ENCODE measurements at regions not wholly inside any gene's neighbourhood (a gene's known extent, or its start where the extent isn't known, plus 50 kb on each side); places are given as distances from the start of the nearest gene placed in this dataset.

DNA sequence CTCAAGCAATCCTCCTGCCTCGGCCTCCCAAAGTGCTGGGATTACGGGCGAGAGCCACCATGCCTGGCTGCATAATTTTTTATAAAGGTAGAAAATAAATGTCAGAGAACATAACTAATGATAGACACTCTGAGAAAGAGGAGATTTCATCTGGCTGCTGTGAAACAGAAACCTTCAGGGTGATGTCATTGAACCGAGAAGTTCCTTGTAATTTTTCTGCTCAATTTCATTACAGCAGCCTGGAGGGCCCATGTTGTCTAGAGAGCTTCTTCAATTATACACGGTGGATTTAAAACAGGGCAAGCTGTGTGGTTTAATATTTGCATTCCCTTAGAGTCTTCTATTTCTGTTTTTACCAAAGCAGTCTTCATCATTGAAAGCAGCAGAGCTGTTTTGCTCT lies 64.3 kb upstream of the MORC3 start:
- TF ChIP-seq, protein P1, sequence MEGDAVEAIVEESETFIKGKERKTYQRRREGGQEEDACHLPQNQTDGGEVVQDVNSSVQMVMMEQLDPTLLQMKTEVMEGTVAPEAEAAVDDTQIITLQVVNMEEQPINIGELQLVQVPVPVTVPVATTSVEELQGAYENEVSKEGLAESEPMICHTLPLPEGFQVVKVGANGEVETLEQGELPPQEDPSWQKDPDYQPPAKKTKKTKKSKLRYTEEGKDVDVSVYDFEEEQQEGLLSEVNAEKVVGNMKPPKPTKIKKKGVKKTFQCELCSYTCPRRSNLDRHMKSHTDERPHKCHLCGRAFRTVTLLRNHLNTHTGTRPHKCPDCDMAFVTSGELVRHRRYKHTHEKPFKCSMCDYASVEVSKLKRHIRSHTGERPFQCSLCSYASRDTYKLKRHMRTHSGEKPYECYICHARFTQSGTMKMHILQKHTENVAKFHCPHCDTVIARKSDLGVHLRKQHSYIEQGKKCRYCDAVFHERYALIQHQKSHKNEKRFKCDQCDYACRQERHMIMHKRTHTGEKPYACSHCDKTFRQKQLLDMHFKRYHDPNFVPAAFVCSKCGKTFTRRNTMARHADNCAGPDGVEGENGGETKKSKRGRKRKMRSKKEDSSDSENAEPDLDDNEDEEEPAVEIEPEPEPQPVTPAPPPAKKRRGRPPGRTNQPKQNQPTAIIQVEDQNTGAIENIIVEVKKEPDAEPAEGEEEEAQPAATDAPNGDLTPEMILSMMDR (IDR thresholded peaks at IDR 0.05), result no peak
- TF ChIP-seq POLR2AphosphoS5 (IDR thresholded peaks at IDR 0.05; ENCODE audit: low read depth, low read length), result no peak
